ENCODE measurements at regions not wholly inside any gene's neighbourhood (a gene's known extent, or its start where the extent isn't known, plus 50 kb on each side); places are given as distances from the start of the nearest gene placed in this dataset.
A peak's percentile ranks its signal among the peaks of the same experiment; 100 is the strongest.

DNA sequence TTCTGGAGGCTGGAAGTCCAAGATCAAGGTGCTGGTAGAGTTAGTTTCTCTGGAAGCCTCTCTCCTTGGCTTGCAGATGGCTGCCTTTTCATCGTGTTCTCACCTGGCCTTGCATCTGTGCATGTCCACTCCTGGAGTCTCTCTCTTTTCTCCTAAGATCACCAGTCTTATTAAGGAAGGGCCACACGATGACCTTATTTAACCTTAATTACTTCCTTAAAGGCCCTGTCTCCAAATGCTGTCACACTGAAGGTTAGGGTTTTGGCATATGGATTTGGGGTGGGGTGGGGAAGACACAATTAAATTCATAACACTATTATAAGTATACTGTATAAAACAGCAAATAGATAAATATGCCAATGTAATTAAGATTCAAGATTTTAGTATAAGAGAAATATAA, 402.4 kb upstream of the HS6ST1 start:
- intact Hi-C loops (cut with DNase I), result no loop called here
- WGBS, result 92% methylated on average over 2 of the region's 2 CpGs

DNA sequence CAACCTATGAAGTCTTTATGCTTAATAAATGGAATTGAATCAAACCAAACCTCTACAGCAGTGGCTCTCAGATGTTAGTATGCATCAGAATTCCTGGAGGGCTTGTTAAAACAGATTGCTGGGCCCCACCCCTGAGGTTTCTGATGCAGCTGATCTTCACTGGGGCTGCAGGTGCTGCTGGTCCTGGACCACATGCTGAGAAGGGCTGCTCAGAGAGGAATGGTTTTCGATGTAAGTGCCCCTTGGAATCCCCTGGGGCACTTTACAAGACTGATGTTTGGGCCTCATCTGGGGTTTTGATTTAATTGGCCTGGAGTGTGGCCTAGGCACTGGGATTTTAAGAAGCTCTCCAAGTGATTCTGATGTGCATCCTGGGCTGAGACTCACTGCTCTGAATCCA, 403.8 kb upstream of the HS6ST1 start:
- Histone ChIP-seq H3K27ac (no peak overlapping the region), H3K27me3 (replicated peaks; ENCODE audit: insufficient read depth) (no peaks in the 10 kb centered on the region), H3K4me1 (replicated peaks) (no peaks in the 10 kb centered on the region), H3K36me3 (no peaks in the 10 kb centered on the region), H3K4me3 (no peak overlapping the region), H3K9me3 (no peaks in the 10 kb centered on the region)
- no peak for DNase-seq (ENCODE audit: low spot score)
- WGBS, result 82% methylated on average over 1 of the region's 1 CpG
- no peak for TF ChIP-seq POLR2A (IDR thresholded peaks at IDR 0.05)
- intact Hi-C loops (cut with DNase I), result no loop called here

More for the DNA sequence above, 402.4 kb upstream of the HS6ST1 start:
- Histone ChIP-seq H3K4me1 (replicated peaks) (no peaks in the 10 kb centered on the region), H3K9me3 (no peaks in the 10 kb centered on the region), H3K27me3 (replicated peaks; ENCODE audit: insufficient read depth) (no peaks in the 10 kb centered on the region), H3K27ac (peak overlapping the region in 1 of 2 donors; percentile 33), H3K36me3 (no peaks in the 10 kb centered on the region), H3K4me3 (no peak overlapping the region)
- DNase-seq (ENCODE audit: low spot score), result no peak
- TF ChIP-seq, protein P1, sequence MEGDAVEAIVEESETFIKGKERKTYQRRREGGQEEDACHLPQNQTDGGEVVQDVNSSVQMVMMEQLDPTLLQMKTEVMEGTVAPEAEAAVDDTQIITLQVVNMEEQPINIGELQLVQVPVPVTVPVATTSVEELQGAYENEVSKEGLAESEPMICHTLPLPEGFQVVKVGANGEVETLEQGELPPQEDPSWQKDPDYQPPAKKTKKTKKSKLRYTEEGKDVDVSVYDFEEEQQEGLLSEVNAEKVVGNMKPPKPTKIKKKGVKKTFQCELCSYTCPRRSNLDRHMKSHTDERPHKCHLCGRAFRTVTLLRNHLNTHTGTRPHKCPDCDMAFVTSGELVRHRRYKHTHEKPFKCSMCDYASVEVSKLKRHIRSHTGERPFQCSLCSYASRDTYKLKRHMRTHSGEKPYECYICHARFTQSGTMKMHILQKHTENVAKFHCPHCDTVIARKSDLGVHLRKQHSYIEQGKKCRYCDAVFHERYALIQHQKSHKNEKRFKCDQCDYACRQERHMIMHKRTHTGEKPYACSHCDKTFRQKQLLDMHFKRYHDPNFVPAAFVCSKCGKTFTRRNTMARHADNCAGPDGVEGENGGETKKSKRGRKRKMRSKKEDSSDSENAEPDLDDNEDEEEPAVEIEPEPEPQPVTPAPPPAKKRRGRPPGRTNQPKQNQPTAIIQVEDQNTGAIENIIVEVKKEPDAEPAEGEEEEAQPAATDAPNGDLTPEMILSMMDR (IDR thresholded peaks at IDR 0.05), result no peak

DNA sequence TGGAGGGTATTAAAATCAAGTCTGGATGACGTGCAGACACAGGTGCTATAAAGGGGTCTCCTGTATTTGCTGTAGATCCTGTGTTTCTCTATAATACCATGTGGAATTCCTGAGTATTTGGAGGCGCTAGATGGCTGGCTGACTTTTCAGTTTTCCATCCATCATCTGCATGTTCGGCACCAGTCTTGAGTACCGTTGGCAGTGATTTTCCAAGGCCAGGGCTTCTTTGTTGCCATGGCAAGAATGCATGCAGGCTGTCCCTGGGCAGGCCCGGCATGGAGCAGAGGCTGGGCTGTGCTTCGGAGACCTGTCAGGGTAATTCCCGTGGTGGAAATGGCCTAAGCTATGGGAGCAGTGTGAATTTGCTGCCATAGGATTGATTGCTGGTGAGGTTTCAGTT, 405.9 kb upstream of the HS6ST1 start:
- Histone ChIP-seq H3K4me3 (no peak overlapping the region), H3K36me3 (no peaks in the 10 kb centered on the region), H3K4me1 (replicated peaks) (no peaks in the 10 kb centered on the region), H3K27me3 (replicated peaks; ENCODE audit: insufficient read depth) (no peaks in the 10 kb centered on the region), H3K9me3 (no peaks in the 10 kb centered on the region), H3K27ac (no peak overlapping the region)
- 88% methylated on average over 7 of the region's 7 CpGs for WGBS
- DNase-seq (ENCODE audit: low spot score), result no peak
- TF ChIP-seq, protein P1 (IDR thresholded peaks at IDR 0.05), result no peak
- TF ChIP-seq POLR2A (IDR thresholded peaks at IDR 0.05), result no peak
- TF ChIP-seq POLR2AphosphoS5 (IDR thresholded peaks at IDR 0.05), result no peak
- intact Hi-C loops (cut with DNase I), result no loop called here

DNA sequence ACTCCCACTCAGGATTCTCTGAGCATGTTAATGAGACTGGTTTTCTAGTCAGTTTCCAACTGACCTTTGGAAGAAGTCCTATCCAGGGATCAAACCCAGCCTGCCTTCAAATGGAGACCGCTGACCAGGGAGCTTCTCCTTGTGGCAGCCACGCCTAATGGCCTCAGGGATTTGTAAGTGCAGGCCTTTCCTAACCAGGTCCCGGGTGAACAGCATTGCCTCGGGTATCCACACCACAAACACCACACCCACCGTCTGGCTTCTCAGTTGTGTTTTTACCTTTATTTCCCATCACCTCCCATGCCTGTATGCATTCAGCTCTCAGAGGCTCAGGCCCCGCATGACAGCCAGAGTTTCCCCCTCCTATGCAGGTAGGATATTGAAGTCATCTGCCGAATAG, 406.3 kb upstream of the HS6ST1 start:
- no peaks in the 10 kb centered on the region for H3K27me3 ChIP-seq (replicated peaks; ENCODE audit: insufficient read depth)
- intact Hi-C loops (cut with DNase I), result no loop called here

DNA sequence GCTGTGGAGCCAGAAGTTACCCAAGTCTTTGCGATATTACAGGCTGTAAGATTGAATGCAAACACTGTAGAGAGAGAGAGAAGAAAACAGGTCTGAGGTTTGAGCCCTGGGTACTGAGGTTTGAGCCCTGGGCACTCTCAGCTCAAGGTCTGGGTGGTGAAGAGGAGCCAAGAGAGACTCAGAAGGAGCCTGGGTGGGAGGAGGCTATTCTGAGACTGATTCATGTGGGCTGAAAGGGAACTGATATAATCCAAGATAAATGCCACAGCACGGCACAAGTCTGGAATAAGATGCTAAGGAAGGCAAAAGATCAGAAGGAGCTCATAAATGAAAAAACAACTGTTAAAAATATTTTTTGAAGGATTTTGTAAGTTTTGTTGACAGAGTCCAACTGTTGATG, 407.6 kb upstream of the HS6ST1 start:
- 65% methylated on average over 2 of the region's 2 CpGs for WGBS

More for the DNA sequence above, 406.3 kb upstream of the HS6ST1 start:
- H3K36me3 ChIP-seq, result no peaks in the 10 kb centered on the region
- no peak overlapping the region for H3K4me3 ChIP-seq
- no peaks in the 10 kb centered on the region for H3K9me3 ChIP-seq
- WGBS, result 76% methylated on average over 7 of the region's 7 CpGs
- H3K4me1 ChIP-seq (replicated peaks), result no peaks in the 10 kb centered on the region
- no peak overlapping the region for H3K27ac ChIP-seq
- no peak for DNase-seq (ENCODE audit: low spot score)
- TF ChIP-seq POLR2A (IDR thresholded peaks at IDR 0.05) (no peak), POLR2AphosphoS5 (IDR thresholded peaks at IDR 0.05) (no peak)
- TF ChIP-seq, protein P1 (IDR thresholded peaks at IDR 0.05), result no peak

More for the DNA sequence above, 407.6 kb upstream of the HS6ST1 start:
- no peaks in the 10 kb centered on the region for H3K9me3 ChIP-seq
- H3K36me3 ChIP-seq, result no peaks in the 10 kb centered on the region
- H3K4me1 ChIP-seq (replicated peaks), result no peaks in the 10 kb centered on the region
- TF ChIP-seq POLR2A (IDR thresholded peaks at IDR 0.05) (no peak), POLR2AphosphoS5 (IDR thresholded peaks at IDR 0.05) (no peak)
- TF ChIP-seq, protein P1 (IDR thresholded peaks at IDR 0.05), result no peak
- intact Hi-C loops (cut with DNase I), result no loop called here
- no peak overlapping the region for H3K27ac ChIP-seq
- no peak overlapping the region for H3K4me3 ChIP-seq
- H3K27me3 ChIP-seq (replicated peaks; ENCODE audit: insufficient read depth), result no peaks in the 10 kb centered on the region
- no peak for DNase-seq (ENCODE audit: low spot score)

Data from prostate gland (tissue), 2 donors.